Suprapubic skin (tissue), 2 donors: ENCODE measurements at regions not wholly inside any gene's neighbourhood (a gene's known extent, or its start where the extent isn't known, plus 50 kb on each side); places are given as distances from the start of the nearest gene placed in this dataset.

ENCODE experiments used
- EP300 ChIP-seq: sonication (generic); formaldehyde crosslinking; IDR thresholded peaks from one replicate; pipeline ENCODE4 v1.6.1; 2017; ENCODE audit warnings: antibody characterized with exemption
- POLR2A ChIP-seq, 2 donors: fragments of 450-650 bp; IDR thresholded peaks; one replicate each; pipeline ENCODE4 v1.6.1; 2017; ENCODE audit warnings: antibody characterized with exemption in 2 of 2, mild to moderate bottlenecking in 2 of 2, moderate library complexity in 2 of 2

DNA sequence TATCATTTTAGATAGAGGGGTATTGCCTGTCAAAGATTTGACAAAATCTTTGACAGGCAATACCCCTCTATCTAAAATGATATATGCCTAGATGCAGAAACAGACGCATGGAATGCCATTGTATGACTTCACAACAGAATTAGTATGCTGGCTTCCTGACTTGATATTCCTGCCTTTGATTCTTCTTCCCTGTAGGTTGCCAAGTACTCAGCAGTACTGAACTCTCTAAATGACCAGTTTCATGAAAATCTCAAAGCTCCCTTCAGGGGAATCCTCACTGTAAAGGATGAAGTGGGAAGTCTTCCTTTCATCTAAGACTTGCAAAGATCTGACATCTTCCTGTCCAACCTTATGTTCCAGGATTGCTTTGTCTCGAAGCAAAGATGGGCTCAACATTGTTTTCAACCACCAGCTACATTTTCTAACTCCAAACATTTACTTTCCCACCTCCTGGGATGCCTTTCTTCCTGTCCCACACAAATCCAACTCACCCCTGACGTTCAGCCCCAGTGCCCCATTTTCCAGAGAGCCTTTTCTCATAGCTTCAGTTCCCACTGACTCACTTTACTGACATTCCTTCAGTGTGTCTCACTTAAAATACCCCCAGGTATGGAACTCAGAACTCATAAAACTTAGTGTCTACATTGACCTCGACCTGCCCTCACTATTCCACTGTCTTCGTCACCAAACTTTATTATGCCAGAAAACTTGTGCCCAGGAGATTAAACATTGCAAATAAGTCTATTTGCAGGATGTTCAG is 67.3 kb upstream of the KCNJ6 start:
- TF ChIP-seq EP300 (no peak), POLR2A (IDR thresholded peaks at IDR 0.05) (no peak)
